Natural killer cell treated with Interleukin-12 subunit alpha and Interleukin-12 subunit beta and Interleukin-15 and Interleukin-18, amount 100 ng/mL, for 72 hours (primary cell): ENCODE measurements at regions not wholly inside any gene's neighbourhood (a gene's known extent, or its start where the extent isn't known, plus 50 kb on each side); places are given as distances from the start of the nearest gene placed in this dataset.
A peak's percentile ranks its signal among the peaks of the same experiment; 100 is the strongest.

ENCODE experiments used
- ATAC-seq, 2 donors: fragments of 150-1000 bp; cut with Tn5 transposase in 1 of 2; sonication (Bioruptor Pico), chemical (Tn5 transposase) in 1 of 2; 2 replicates each; pipeline ENCODE4 v1.10.0; 2021
- DNase-seq: peaks from one replicate; pipeline ENCODE4 v3.0.0; 2022; ENCODE audit warnings: low spot score
- H3K27ac Mint-ChIP-seq, 2 donors: 1 replicate in 1 of 2; 2 replicates in 1 of 2; pipeline ENCODE4 v1.8.0; 2022; ENCODE audit warnings: mixed read lengths in 2 of 2, mild to moderate bottlenecking in 1 of 2, moderate library complexity in 1 of 2
- H3K27me3 Mint-ChIP-seq, 2 donors: 1 replicate in 1 of 2; 2 replicates in 1 of 2; pipeline ENCODE4 v1.8.0; 2022; ENCODE audit warnings: mixed read lengths in 2 of 2
- H3K36me3 Mint-ChIP-seq: one replicate; pipeline ENCODE4 v1.8.0; 2022; ENCODE audit warnings: mixed read lengths
- H3K4me1 Mint-ChIP-seq, 2 donors: 1 replicate in 1 of 2; 2 replicates in 1 of 2; pipeline ENCODE4 v1.8.0; 2022; ENCODE audit warnings: low read depth in 2 of 2, mixed read lengths in 2 of 2, mild to moderate bottlenecking in 1 of 2
- H3K4me3 Mint-ChIP-seq: one replicate; pipeline ENCODE4 v1.8.0; 2022; ENCODE audit warnings: mixed read lengths
- H3K9me3 Mint-ChIP-seq: 2 replicates; pipeline ENCODE4 v1.8.0; 2022; ENCODE audit warnings: mixed read lengths

- no peak for ATAC-seq
- no peak for DNase-seq
- no peak overlapping the region for H3K27ac Mint-ChIP-seq
- peaks cover 0 to 13% of the 10 kb centered on the region in 2 donors for H3K27me3 Mint-ChIP-seq
- H3K4me3 Mint-ChIP-seq, result no peak overlapping the region
- no peaks in the 10 kb centered on the region for H3K36me3 Mint-ChIP-seq
- H3K4me1 Mint-ChIP-seq, result peaks cover 6 to 10% of the 10 kb centered on the region in 2 donors
- no peaks in the 10 kb centered on the region for H3K9me3 Mint-ChIP-seq
Measured at GRCh38 chr5:34483442-34484033, 172.6 kb upstream of the RAI14 start.

- Mint-ChIP-seq H3K4me3 (no peak overlapping the region), H3K27me3 (peaks cover 0 to 11% of the 10 kb centered on the region in 2 donors), H3K9me3 (no peaks in the 10 kb centered on the region), H3K27ac (no peak overlapping the region), H3K36me3 (no peaks in the 10 kb centered on the region), H3K4me1 (peaks cover 10 to 11% of the 10 kb centered on the region in 2 donors)
- DNase-seq, result no peak
- ATAC-seq, result no peak
Measured at GRCh38 chr5:34484216-34484920, 171.8 kb upstream of the RAI14 start.

- peaks cover 16 to 19% of the 10 kb centered on the region in 2 donors for H3K4me1 Mint-ChIP-seq
- ATAC-seq, result no peak
- peaks cover 0 to 6% of the 10 kb centered on the region in 2 donors for H3K27me3 Mint-ChIP-seq
Measured at GRCh38 chr5:34485768-34486030, 170.4 kb upstream of the RAI14 start.

GRCh38 chr5:34486160-34486848, 169.8 kb upstream of the RAI14 start:
- peak; percentile 70 for DNase-seq
- Mint-ChIP-seq H3K27ac (no peak overlapping the region), H3K36me3 (no peaks in the 10 kb centered on the region), H3K4me3 (no peak overlapping the region), H3K9me3 (no peaks in the 10 kb centered on the region), H3K4me1 (peaks cover 22 to 25% of the 10 kb centered on the region in 2 donors), H3K27me3 (peaks cover 0 to 6% of the 10 kb centered on the region in 2 donors)
- ATAC-seq, result peak in 1 of 2 donors; percentile 61

More at GRCh38 chr5:34485768-34486030, 170.4 kb upstream of the RAI14 start:
- Mint-ChIP-seq H3K27ac (no peak overlapping the region), H3K36me3 (no peaks in the 10 kb centered on the region), H3K9me3 (no peaks in the 10 kb centered on the region), H3K4me3 (no peak overlapping the region)
- no peak for DNase-seq

- H3K9me3 Mint-ChIP-seq, result no peaks in the 10 kb centered on the region
- ATAC-seq, result no peak
- H3K27me3 Mint-ChIP-seq, result peaks cover 0 to 6% of the 10 kb centered on the region in 2 donors
Measured at GRCh38 chr5:34486849-34487158, 169.3 kb upstream of the RAI14 start.

GRCh38 chr5:34487159-34487879, 168.8 kb upstream of the RAI14 start:
- Mint-ChIP-seq H3K4me3 (no peak overlapping the region), H3K4me1 (peaks cover 26% of the 10 kb centered on the region in 2 donors), H3K36me3 (no peaks in the 10 kb centered on the region), H3K27me3 (peaks cover 0 to 4% of the 10 kb centered on the region in 2 donors), H3K9me3 (no peaks in the 10 kb centered on the region), H3K27ac (no peak overlapping the region)
- no peak for ATAC-seq
- no peak for DNase-seq

More at GRCh38 chr5:34486849-34487158, 169.3 kb upstream of the RAI14 start:
- no peak for DNase-seq
- H3K4me1 Mint-ChIP-seq, result peaks cover 26% of the 10 kb centered on the region in 2 donors
- no peak overlapping the region for H3K27ac Mint-ChIP-seq
- H3K36me3 Mint-ChIP-seq, result no peaks in the 10 kb centered on the region
- H3K4me3 Mint-ChIP-seq, result no peak overlapping the region

- peaks cover 0 to 4% of the 10 kb centered on the region in 2 donors for H3K27me3 Mint-ChIP-seq
- no peak overlapping the region for H3K27ac Mint-ChIP-seq
- no peak overlapping the region for H3K4me3 Mint-ChIP-seq
- no peaks in the 10 kb centered on the region for H3K36me3 Mint-ChIP-seq
- ATAC-seq, result no peak
- H3K4me1 Mint-ChIP-seq, result peaks cover 29% of the 10 kb centered on the region in 2 donors
- H3K9me3 Mint-ChIP-seq, result no peaks in the 10 kb centered on the region
- no peak for DNase-seq
Measured at GRCh38 chr5:34487956-34488355, 168.2 kb upstream of the RAI14 start.

GRCh38 chr5:34488984-34489383, 167.1 kb upstream of the RAI14 start:
- H3K36me3 Mint-ChIP-seq, result no peaks in the 10 kb centered on the region
- H3K9me3 Mint-ChIP-seq, result no peaks in the 10 kb centered on the region
- peaks cover 0 to 4% of the 10 kb centered on the region in 2 donors for H3K27me3 Mint-ChIP-seq
- ATAC-seq (no peak), DNase-seq (no peak)
- no peak overlapping the region for H3K4me3 Mint-ChIP-seq
- H3K27ac Mint-ChIP-seq, result peak overlapping the region in 1 of 2 donors; percentile 47
- peaks cover 36 to 38% of the 10 kb centered on the region in 2 donors for H3K4me1 Mint-ChIP-seq

- H3K27ac Mint-ChIP-seq, result peak overlapping the region; percentile 31 to 62
- no peaks in the 10 kb centered on the region for H3K27me3 Mint-ChIP-seq
- DNase-seq, result no peak
- no peaks in the 10 kb centered on the region for H3K9me3 Mint-ChIP-seq
- H3K4me1 Mint-ChIP-seq, result peaks cover 53 to 54% of the 10 kb centered on the region in 2 donors
- H3K4me3 Mint-ChIP-seq, result peak overlapping the region; percentile 46
- H3K36me3 Mint-ChIP-seq, result no peaks in the 10 kb centered on the region
- no peak for ATAC-seq
Measured at GRCh38 chr5:34490506-34491250, 165.4 kb upstream of the RAI14 start.

GRCh38 chr5:34491251-34491620, 164.9 kb upstream of the RAI14 start:
- ATAC-seq (no peak), DNase-seq (no peak)
- Mint-ChIP-seq H3K9me3 (no peaks in the 10 kb centered on the region), H3K27ac (peak overlapping the region; percentile 31 to 62), H3K27me3 (no peaks in the 10 kb centered on the region), H3K4me1 (peaks cover 54 to 55% of the 10 kb centered on the region in 2 donors), H3K36me3 (no peaks in the 10 kb centered on the region), H3K4me3 (peak overlapping the region; percentile 46)

- H3K9me3 Mint-ChIP-seq, result no peaks in the 10 kb centered on the region
- peak overlapping the region; percentile 32 to 75 for H3K27ac Mint-ChIP-seq
- no peaks in the 10 kb centered on the region for H3K36me3 Mint-ChIP-seq
- no peaks in the 10 kb centered on the region for H3K27me3 Mint-ChIP-seq
- DNase-seq, result no peak
- H3K4me3 Mint-ChIP-seq, result peak overlapping the region; percentile 26
- H3K4me1 Mint-ChIP-seq, result peaks cover 68 to 70% of the 10 kb centered on the region in 2 donors
- ATAC-seq, result peak; percentile 78 to 79
Measured at GRCh38 chr5:34494111-34494755, 161.9 kb upstream of the RAI14 start.

- no peaks in the 10 kb centered on the region for H3K9me3 Mint-ChIP-seq
- no peaks in the 10 kb centered on the region for H3K36me3 Mint-ChIP-seq
- ATAC-seq (no peak), DNase-seq (no peak)
- H3K27me3 Mint-ChIP-seq, result no peaks in the 10 kb centered on the region
- peak overlapping the region; percentile 32 to 75 for H3K27ac Mint-ChIP-seq
- H3K4me3 Mint-ChIP-seq, result peak overlapping the region; percentile 26
- H3K4me1 Mint-ChIP-seq, result peaks cover 66 to 73% of the 10 kb centered on the region in 2 donors
Measured at GRCh38 chr5:34495178-34495577, 160.9 kb upstream of the RAI14 start.

GRCh38 chr5:34496260-34496691, 159.9 kb upstream of the RAI14 start:
- Mint-ChIP-seq H3K9me3 (no peaks in the 10 kb centered on the region), H3K27ac (peak overlapping the region; percentile 27 to 75), H3K4me3 (peak overlapping the region; percentile 27), H3K4me1 (peaks cover 61 to 70% of the 10 kb centered on the region in 2 donors), H3K36me3 (no peaks in the 10 kb centered on the region), H3K27me3 (no peaks in the 10 kb centered on the region)
- DNase-seq (no peak), ATAC-seq (no peak)
